H9 (cell line): ENCODE measurements at regions not wholly inside any gene's neighbourhood (a gene's known extent, or its start where the extent isn't known, plus 50 kb on each side); places are given as distances from the start of the nearest gene placed in this dataset.

Experiments
- DNase-seq: peaks from one replicate; pipeline ENCODE4 v3.0.0-alpha.2; 2017
- H2AFZ ChIP-seq: one replicate; pipeline ENCODE4 v1.6.1; 2013; ENCODE audit warnings: mild to moderate bottlenecking, low read length, control low read depth, moderate library complexity
- H2AK5ac ChIP-seq: 2 replicates; pipeline ENCODE4 v1.6.1; 2013; ENCODE audit warnings: low read length, control low read depth, mixed read lengths; ENCODE audit not compliant: insufficient read length
- H2BK120ac ChIP-seq: one replicate; pipeline ENCODE4 v1.6.1; 2013; ENCODE audit warnings: low read depth, mild to moderate bottlenecking, low read length, control low read depth, inconsistent platforms; ENCODE audit not compliant: poor library complexity, severe bottlenecking
- H2BK12ac ChIP-seq: 2 replicates; pipeline ENCODE4 v1.6.1; 2013; ENCODE audit warnings: low read length, control low read depth, mixed read lengths, low read depth; ENCODE audit not compliant: insufficient read length
- H2BK15ac ChIP-seq: 2 replicates; pipeline ENCODE4 v1.6.1; 2013; ENCODE audit warnings: low read depth, low read length, control low read depth
- H2BK20ac ChIP-seq: one replicate; pipeline ENCODE4 v1.6.1; 2013; ENCODE audit warnings: low read depth, mild to moderate bottlenecking, low read length, control low read depth, inconsistent platforms; ENCODE audit not compliant: poor library complexity, severe bottlenecking
- H2BK5ac ChIP-seq: 2 replicates; pipeline ENCODE4 v1.6.1; 2013; ENCODE audit warnings: low read length, control low read depth, mixed read lengths; ENCODE audit not compliant: insufficient read length
- H3K14ac ChIP-seq: 2 replicates; pipeline ENCODE4 v1.6.1; 2013; ENCODE audit warnings: low read length, control low read depth; ENCODE audit not compliant: insufficient read depth
- H3K18ac ChIP-seq: 2 replicates; pipeline ENCODE4 v1.6.1; 2013; ENCODE audit warnings: low read depth, mild to moderate bottlenecking, mixed read lengths, low read length, control low read depth; ENCODE audit not compliant: insufficient read length
- H3K23ac ChIP-seq: 2 replicates; pipeline ENCODE4 v1.6.1; 2013; ENCODE audit warnings: low read length, control low read depth, mixed read lengths, low read depth; ENCODE audit not compliant: insufficient read length
- H3K23me2 ChIP-seq: 2 replicates; pipeline ENCODE4 v1.6.1; 2013; ENCODE audit warnings: low read depth, mild to moderate bottlenecking, mixed read lengths, low read length, control low read depth; ENCODE audit not compliant: insufficient read length, poor library complexity, severe bottlenecking
- H3K27ac ChIP-seq: 2 replicates; pipeline ENCODE4 v1.5.1; 2013; ENCODE audit warnings: low read length, control low read depth, mixed read lengths, low read depth; ENCODE audit not compliant: insufficient read length
- H3K27me3 ChIP-seq: 2 replicates; pipeline ENCODE4 v1.6.1; 2013; ENCODE audit warnings: low read length, control low read depth, inconsistent platforms; ENCODE audit not compliant: insufficient read depth
- H3K4ac ChIP-seq: 2 replicates; pipeline ENCODE4 v1.6.1; 2013; ENCODE audit warnings: low read depth, mild to moderate bottlenecking, control low read depth, inconsistent platforms, low read length, moderate library complexity
- H3K4me1 ChIP-seq: 2 replicates; pipeline ENCODE4 v1.6.1; 2013; ENCODE audit warnings: low read length, control low read depth, inconsistent platforms; ENCODE audit not compliant: insufficient read depth
- H3K4me2 ChIP-seq: 2 replicates; pipeline ENCODE4 v1.6.1; 2013; ENCODE audit warnings: low read length, control low read depth, mixed read lengths; ENCODE audit not compliant: insufficient read length, insufficient read depth
- H3K56ac ChIP-seq: 2 replicates; pipeline ENCODE4 v1.6.1; 2013; ENCODE audit warnings: low read depth, mild to moderate bottlenecking, mixed read lengths, low read length, control low read depth; ENCODE audit not compliant: insufficient read length
- H3K79me1 ChIP-seq: 2 replicates; pipeline ENCODE4 v1.6.1; 2013; ENCODE audit warnings: low read depth, mild to moderate bottlenecking, moderate library complexity, low read length, control low read depth, inconsistent platforms; ENCODE audit not compliant: insufficient read depth, poor library complexity, severe bottlenecking
- H3K79me2 ChIP-seq: 2 replicates; pipeline ENCODE4 v1.6.1; 2013; ENCODE audit warnings: low read length, control low read depth, inconsistent platforms; ENCODE audit not compliant: insufficient read depth
- H3K9ac ChIP-seq: 2 replicates; pipeline ENCODE4 v1.6.1; 2013; ENCODE audit warnings: low read length, control low read depth, mixed read lengths; ENCODE audit not compliant: insufficient read length; ENCODE audit errors: extremely low read depth
- H3K9me3 ChIP-seq: one replicate; pipeline ENCODE4 v1.6.1; 2013; ENCODE audit warnings: low read depth, low read length, inconsistent platforms; ENCODE audit not compliant: control insufficient read depth
- H3T11ph ChIP-seq: one replicate; pipeline ENCODE4 v1.6.1; 2013; ENCODE audit warnings: mild to moderate bottlenecking, low read length, control low read depth, inconsistent platforms
- H4K20me1 ChIP-seq: one replicate; pipeline ENCODE4 v1.6.1; 2013; ENCODE audit not compliant: control insufficient read depth, insufficient read length, insufficient read depth
- H4K5ac ChIP-seq: 2 replicates; pipeline ENCODE4 v1.6.1; 2013; ENCODE audit warnings: low read depth, mild to moderate bottlenecking, mixed read lengths, low read length, control low read depth; ENCODE audit not compliant: insufficient read length
- H4K8ac ChIP-seq: replicated peaks from 2 replicates; pipeline ENCODE4 v1.6.1; 2013; ENCODE audit warnings: low read length, control low read depth, mixed read lengths, low read depth; ENCODE audit not compliant: insufficient read length
- H4K91ac ChIP-seq: 2 replicates; pipeline ENCODE4 v1.6.1; 2013; ENCODE audit warnings: low read depth, mild to moderate bottlenecking, moderate library complexity, mixed read lengths, low read length, control low read depth; ENCODE audit not compliant: insufficient read length
- H3K27ac Mint-ChIP-seq, 3 experiments: 2 replicates in 2 of 3; 3 replicates in 1 of 3; pipeline ENCODE4 v1.8.0; 2020 to 2021; ENCODE audit warnings: mixed read lengths in 3 of 3, mild to moderate bottlenecking in 1 of 3, moderate library complexity in 1 of 3
- H3K27me3 Mint-ChIP-seq: 2 replicates; pipeline ENCODE4 v1.8.0; 2021; ENCODE audit warnings: low read depth, mild to moderate bottlenecking, moderate library complexity, mixed read lengths
- H3K36me3 Mint-ChIP-seq, 3 experiments: 2 replicates in 2 of 3; 3 replicates in 1 of 3; pipeline ENCODE4 v1.8.0; 2020 to 2021; ENCODE audit warnings: low read depth in 3 of 3, mixed read lengths in 3 of 3; ENCODE audit not compliant: insufficient read depth in 1 of 3
- H3K4me1 Mint-ChIP-seq, 2 experiments: 2 replicates each; pipeline ENCODE4 v1.8.0; 2020; ENCODE audit warnings: mixed read lengths in 2 of 2
- H3K4me3 Mint-ChIP-seq, 2 experiments: 2 replicates in 1 of 2; 3 replicates in 1 of 2; pipeline ENCODE4 v1.8.0; 2020 to 2021; ENCODE audit warnings: mild to moderate bottlenecking in 2 of 2, mixed read lengths in 2 of 2, moderate library complexity in 1 of 2
- H3K9me3 Mint-ChIP-seq, 2 experiments: 2 replicates in 1 of 2; 3 replicates in 1 of 2; pipeline ENCODE4 v1.8.0; 2020; ENCODE audit warnings: mild to moderate bottlenecking in 2 of 2, mixed read lengths in 2 of 2, moderate library complexity in 1 of 2
- CTCF ChIP-seq: fragments of 200-600 bp; sonication (generic); conservative IDR thresholded peaks from 3 replicates; pipeline ENCODE4 v1.8.0; 2021; ENCODE audit warnings: antibody characterized with exemption, mild to moderate bottlenecking
- WGBS: extraction: QIAGEN DNeasy Blood & Tissue Kit; methylation state at CpG from one replicate; pipeline ENCODE4 v1.1.7; 2013; ENCODE audit warnings: missing lambda C conversion rate, low lambda C conversion rate, mixed read lengths; ENCODE audit not compliant: insufficient read length; ENCODE audit errors: extremely low coverage; 5-methylcytosine and 5-hydroxymethylcytosine counted together

GRCh38 chr4:180116840-180117239 lies 2126.4 kb upstream of the TENM3 start:
- Mint-ChIP-seq H3K36me3 (no peaks in the 10 kb centered on the region), H3K9me3 (no peaks in the 10 kb centered on the region), H3K27ac (no peak overlapping the region), H3K4me3 (no peak overlapping the region), H3K4me1 (peaks cover 9 to 11% of the 10 kb centered on the region in 2 experiments), H3K27me3 (no peaks in the 10 kb centered on the region)
- Histone ChIP-seq H3T11ph (no peak overlapping the region), H2BK5ac (no peak overlapping the region), H2BK15ac (no peak overlapping the region), H3K9ac (no peak overlapping the region), H3K56ac (no peak overlapping the region), H3K79me1 (no peaks in the 10 kb centered on the region), H3K27me3 (no peaks in the 10 kb centered on the region), H2BK120ac (no peak overlapping the region), H4K91ac (no peak overlapping the region), H3K79me2 (no peaks in the 10 kb centered on the region), H3K9me3 (no peaks in the 10 kb centered on the region), H3K4me2 (no peak overlapping the region), H4K8ac (no peak overlapping the region), H2BK12ac (no peak overlapping the region), H3K18ac (no peak overlapping the region), H3K27ac (no peak overlapping the region), H4K5ac (no peak overlapping the region), H3K23ac (no peak overlapping the region), H3K4me1 (no peaks in the 10 kb centered on the region; the same call in 1 of the 2 replicates), H2BK20ac (no peak overlapping the region), H3K23me2 (no peaks in the 10 kb centered on the region), H2AFZ (no peak overlapping the region), H4K20me1 (no peaks in the 10 kb centered on the region), H3K4ac (no peak overlapping the region), H3K14ac (no peak overlapping the region), H2AK5ac (no peak overlapping the region)
- DNase-seq = no peak
- no peak for TF ChIP-seq CTCF
- WGBS = no CpG with 5 or more reads among the region's 4 CpGs
